Neuronal stem cell (in vitro differentiated cells): ENCODE measurements at regions not wholly inside any gene's neighbourhood (a gene's known extent, or its start where the extent isn't known, plus 50 kb on each side); places are given as distances from the start of the nearest gene placed in this dataset.

ENCODE experiments used
- DNase-seq: peaks from one replicate; pipeline ENCODE4 v3.0.0-alpha.2; 2013; ENCODE audit warnings: low spot score
- H2AFZ ChIP-seq: one replicate; pipeline ENCODE4 v1.6.1; 2013; ENCODE audit warnings: mild to moderate bottlenecking, low read length, inconsistent platforms
- H2AK5ac ChIP-seq: 2 replicates; pipeline ENCODE4 v1.6.1; 2013; ENCODE audit warnings: low read depth, mild to moderate bottlenecking, inconsistent platforms, low read length, moderate library complexity, mixed read lengths
- H2BK120ac ChIP-seq: 2 replicates; pipeline ENCODE4 v1.6.1; 2013; ENCODE audit warnings: low read depth, mild to moderate bottlenecking, inconsistent platforms, low read length, moderate library complexity, mixed read lengths
- H2BK12ac ChIP-seq: one replicate; pipeline ENCODE4 v1.6.1; 2013; ENCODE audit warnings: low read length, inconsistent platforms
- H2BK15ac ChIP-seq: 2 replicates; pipeline ENCODE4 v1.6.1; 2013; ENCODE audit warnings: mild to moderate bottlenecking, low read length, inconsistent platforms, mixed read lengths
- H2BK5ac ChIP-seq: one replicate; pipeline ENCODE4 v1.6.1; 2013; ENCODE audit warnings: inconsistent platforms, mild to moderate bottlenecking, low read length, moderate library complexity
- H3K14ac ChIP-seq: one replicate; pipeline ENCODE4 v1.6.1; 2013; ENCODE audit warnings: low read length, inconsistent platforms
- H3K18ac ChIP-seq: 2 replicates; pipeline ENCODE4 v1.6.1; 2013; ENCODE audit warnings: low read length, inconsistent platforms
- H3K23ac ChIP-seq: 2 replicates; pipeline ENCODE4 v1.6.1; 2013; ENCODE audit warnings: low read depth, mild to moderate bottlenecking, mixed read lengths, low read length, inconsistent platforms; ENCODE audit not compliant: poor library complexity
- H3K27ac ChIP-seq: replicated peaks from 3 replicates; pipeline ENCODE4 v1.5.1; 2013; ENCODE audit warnings: low read length, inconsistent platforms
- H3K27me3 ChIP-seq, 3 experiments: 2 replicates each; pipeline ENCODE4 v1.6.1; 2013; ENCODE audit warnings: low read length in 3 of 3, mild to moderate bottlenecking in 2 of 3, inconsistent platforms in 1 of 3, low read depth in 1 of 3, mixed read lengths in 1 of 3, moderate library complexity in 1 of 3; ENCODE audit not compliant: control insufficient read depth in 3 of 3, insufficient read depth in 3 of 3
- H3K36me3 ChIP-seq, 2 donors: replicated peaks in 1 of 2; 2 replicates each; pipeline ENCODE4 v1.6.1; 2013; ENCODE audit warnings: low read length in 2 of 2; ENCODE audit not compliant: control insufficient read depth in 2 of 2, insufficient read depth in 2 of 2
- H3K4ac ChIP-seq: 2 replicates; pipeline ENCODE4 v1.6.1; 2013; ENCODE audit warnings: inconsistent platforms, mild to moderate bottlenecking, low read length, moderate library complexity
- H3K4me1 ChIP-seq, 2 donors: 1 replicate in 1 of 2; 2 replicates in 1 of 2; pipeline ENCODE4 v1.6.1; 2013; ENCODE audit warnings: low read length in 2 of 2, low read depth in 1 of 2; ENCODE audit not compliant: control insufficient read depth in 2 of 2, insufficient read depth in 1 of 2
- H3K4me2 ChIP-seq: one replicate; pipeline ENCODE4 v1.6.1; 2013; ENCODE audit warnings: mild to moderate bottlenecking, low read length, inconsistent platforms; ENCODE audit not compliant: insufficient read depth, poor library complexity, severe bottlenecking
- H3K4me3 ChIP-seq, 2 donors: 2 replicates each; pipeline ENCODE4 v1.5.1; 2013; ENCODE audit warnings: low read length in 2 of 2, mild to moderate bottlenecking in 2 of 2, inconsistent platforms in 1 of 2, moderate library complexity in 1 of 2
- H3K79me1 ChIP-seq: one replicate; pipeline ENCODE4 v1.6.1; 2013; ENCODE audit warnings: low read depth, mild to moderate bottlenecking, inconsistent platforms, low read length, moderate library complexity
- H3K9ac ChIP-seq: one replicate; pipeline ENCODE4 v1.6.1; 2013; ENCODE audit warnings: mild to moderate bottlenecking, low read depth, low read length, inconsistent platforms; ENCODE audit not compliant: poor library complexity
- H3K9me3 ChIP-seq, 2 donors: replicated peaks in 1 of 2; 2 replicates each; pipeline versions ENCODE3 to v1.6.1; 2013; ENCODE audit warnings: low read length in 2 of 2, mild to moderate bottlenecking in 2 of 2, inconsistent platforms in 1 of 2, low read depth in 1 of 2, mixed read lengths in 1 of 2, moderate library complexity in 1 of 2; ENCODE audit not compliant: control insufficient read depth in 2 of 2, insufficient read depth in 1 of 2
- H4K8ac ChIP-seq: one replicate; pipeline ENCODE4 v1.6.1; 2013; ENCODE audit warnings: low read depth, mild to moderate bottlenecking, inconsistent platforms, low read length, moderate library complexity
- H4K91ac ChIP-seq: one replicate; pipeline ENCODE4 v1.6.1; 2013; ENCODE audit warnings: low read length, low read depth, mild to moderate bottlenecking, inconsistent platforms; ENCODE audit not compliant: poor library complexity
- WGBS, 2 donors: extraction: QIAGEN DNeasy Blood & Tissue Kit; methylation state at CpG; one replicate each; pipeline ENCODE4 v1.1.7; 2013; ENCODE audit warnings: missing lambda C conversion rate in 2 of 2, mixed read lengths in 1 of 2; ENCODE audit not compliant: insufficient read length in 2 of 2, insufficient replicate concordance in 1 of 2; ENCODE audit errors: extremely low coverage in 2 of 2; 5-methylcytosine and 5-hydroxymethylcytosine counted together

- Histone ChIP-seq H3K4ac (no peak overlapping the region), H2AK5ac (no peak overlapping the region), H2BK120ac (no peak overlapping the region), H3K27me3 (no peaks in the 10 kb centered on the region), H4K91ac (no peak overlapping the region), H3K4me3 (no peak overlapping the region), H3K27ac (no peak overlapping the region), H3K9me3 (no peaks in the 10 kb centered on the region), H3K9ac (no peak overlapping the region), H3K4me2 (no peak overlapping the region), H3K4me1 (no peaks in the 10 kb centered on the region), H3K36me3 (no peaks in the 10 kb centered on the region), H3K14ac (no peak overlapping the region), H2BK15ac (no peak overlapping the region), H4K8ac (no peak overlapping the region), H3K79me1 (no peaks in the 10 kb centered on the region), H3K18ac (no peak overlapping the region), H2BK12ac (no peak overlapping the region), H3K23ac (no peak overlapping the region), H2BK5ac (no peak overlapping the region), H2AFZ (no peak overlapping the region)
- WGBS, 2 donors = no CpG with 5 or more reads among the region's 2 CpGs
- DNase-seq = no peak
Measured at GRCh38 chr1:194256010-194256409, 1069.6 kb upstream of the B3GALT2 start.

- no peak overlapping the region for H4K8ac ChIP-seq
- no peak overlapping the region for H3K4me3 ChIP-seq
- H3K4me2 ChIP-seq = no peak overlapping the region
- no peaks in the 10 kb centered on the region for H3K27me3 ChIP-seq
- H3K4ac ChIP-seq = no peak overlapping the region
- H3K18ac ChIP-seq = no peak overlapping the region
- H2AK5ac ChIP-seq = no peak overlapping the region
- no peaks in the 10 kb centered on the region for H3K36me3 ChIP-seq
- no peaks in the 10 kb centered on the region for H3K9me3 ChIP-seq
- H3K27ac ChIP-seq = no peak overlapping the region
- no CpG with 5 or more reads among the region's 1 CpG for WGBS, 2 donors
- H2BK120ac ChIP-seq = no peak overlapping the region
- no peak overlapping the region for H2BK5ac ChIP-seq
- no peaks in the 10 kb centered on the region for H3K79me1 ChIP-seq
- peak overlapping the region; percentile 35 for H2AFZ ChIP-seq
- H3K9ac ChIP-seq = no peak overlapping the region
- H3K14ac ChIP-seq = no peak overlapping the region
- no peak overlapping the region for H2BK12ac ChIP-seq
- no peak for DNase-seq
- no peaks in the 10 kb centered on the region for H3K4me1 ChIP-seq
- H2BK15ac ChIP-seq = no peak overlapping the region
- no peak overlapping the region for H4K91ac ChIP-seq
- no peak overlapping the region for H3K23ac ChIP-seq
Measured at GRCh38 chr1:194252199-194252598, 1065.8 kb upstream of the B3GALT2 start.

- Histone ChIP-seq H2AFZ (no peak overlapping the region), H3K4ac (no peak overlapping the region), H3K4me1 (no peaks in the 10 kb centered on the region), H4K91ac (no peak overlapping the region), H3K27ac (no peak overlapping the region), H2BK12ac (no peak overlapping the region), H2BK15ac (no peak overlapping the region), H2BK5ac (no peak overlapping the region), H3K9me3 (no peaks in the 10 kb centered on the region), H3K36me3 (no peaks in the 10 kb centered on the region), H3K18ac (no peak overlapping the region), H3K27me3 (no peaks in the 10 kb centered on the region), H3K4me3 (no peak overlapping the region), H3K79me1 (no peaks in the 10 kb centered on the region), H3K4me2 (no peak overlapping the region), H3K23ac (no peak overlapping the region), H3K9ac (no peak overlapping the region), H3K14ac (no peak overlapping the region), H2BK120ac (no peak overlapping the region), H2AK5ac (no peak overlapping the region), H4K8ac (no peak overlapping the region)
- DNase-seq = no peak
- WGBS, 2 donors = no CpG with 5 or more reads among the region's 1 CpG
Measured at GRCh38 chr1:194241215-194241614, 1054.8 kb upstream of the B3GALT2 start.

- Histone ChIP-seq H3K18ac (no peak overlapping the region), H2BK120ac (no peak overlapping the region), H3K36me3 (no peaks in the 10 kb centered on the region), H3K4me2 (no peak overlapping the region), H2AFZ (no peak overlapping the region), H2BK15ac (no peak overlapping the region), H2BK5ac (no peak overlapping the region), H3K23ac (no peak overlapping the region), H3K4me1 (no peaks in the 10 kb centered on the region), H3K27ac (no peak overlapping the region), H2AK5ac (no peak overlapping the region), H4K8ac (no peak overlapping the region), H3K79me1 (no peaks in the 10 kb centered on the region), H3K27me3 (no peaks in the 10 kb centered on the region), H2BK12ac (no peak overlapping the region), H3K4me3 (no peak overlapping the region), H4K91ac (no peak overlapping the region), H3K9ac (no peak overlapping the region), H3K14ac (no peak overlapping the region), H3K4ac (no peak overlapping the region), H3K9me3 (no peaks in the 10 kb centered on the region)
- WGBS, 2 donors = 100% methylated on average over 1 of the region's 2 CpGs
- DNase-seq = no peak
Measured at GRCh38 chr1:194233069-194233468, 1046.7 kb upstream of the B3GALT2 start.
